HG03354 (cell line): ENCODE measurements at regions not wholly inside any gene's neighbourhood (a gene's known extent, or its start where the extent isn't known, plus 50 kb on each side); places are given as distances from the start of the nearest gene placed in this dataset.

ENCODE experiments used
- ATAC-seq: cut with Tn5 transposase; IDR thresholded peaks from one replicate; pipeline ENCODE4 v1.9.1; 2021; ENCODE audit warnings: mild to moderate bottlenecking; ENCODE audit not compliant: unreplicated experiment, poor library complexity, severe bottlenecking

GRCh38 chr21:16634515-16634914, 878.3 kb upstream of the CXADR start:
- no peak for ATAC-seq

- no peak for ATAC-seq
Measured at GRCh38 chr21:16640297-16641027, 872.4 kb upstream of the CXADR start.

- ATAC-seq = no peak
Measured at GRCh38 chr21:16642353-16642752, 870.5 kb upstream of the CXADR start.

- no peak for ATAC-seq
Measured at GRCh38 chr21:16644685-16645084, 868.2 kb upstream of the CXADR start.

- ATAC-seq = no peak
Measured at GRCh38 chr21:16650714-16651366, 862.0 kb upstream of the CXADR start.

- no peak for ATAC-seq
Measured at GRCh38 chr21:16651956-16652355, 860.9 kb upstream of the CXADR start.

GRCh38 chr21:16663436-16663835, 849.4 kb upstream of the CXADR start:
- ATAC-seq = no peak

- ATAC-seq = no peak
Measured at GRCh38 chr21:16667395-16667794, 845.4 kb upstream of the CXADR start.

- no peak for ATAC-seq
Measured at GRCh38 chr21:16674949-16675348, 837.9 kb upstream of the CXADR start.

- no peak for ATAC-seq
Measured at GRCh38 chr21:16676391-16676790, 836.5 kb upstream of the CXADR start.

GRCh38 chr21:16678429-16679160, 834.2 kb upstream of the CXADR start:
- no peak for ATAC-seq

- ATAC-seq = no peak
Measured at GRCh38 chr21:16695074-16695473, 817.8 kb upstream of the CXADR start.

GRCh38 chr21:16707274-16707673, 805.6 kb upstream of the CXADR start:
- ATAC-seq = no peak

- ATAC-seq = no peak
Measured at GRCh38 chr21:16708101-16708835, 804.6 kb upstream of the CXADR start.

GRCh38 chr21:16709866-16710550, 802.8 kb upstream of the CXADR start:
- no peak for ATAC-seq

- ATAC-seq = no peak
Measured at GRCh38 chr21:16711757-16712156, 801.1 kb upstream of the CXADR start.

- ATAC-seq = no peak
Measured at GRCh38 chr21:16713331-16714117, 799.3 kb upstream of the CXADR start.

GRCh38 chr21:16740511-16740910, 772.3 kb upstream of the CXADR start:
- ATAC-seq = no peak

- no peak for ATAC-seq
Measured at GRCh38 chr21:16741141-16741665, 771.6 kb upstream of the CXADR start.
